GM18867 (cell line): ENCODE measurements at regions not wholly inside any gene's neighbourhood (a gene's known extent, or its start where the extent isn't known, plus 50 kb on each side); places are given as distances from the start of the nearest gene placed in this dataset.
"Not testable (repeated sequence)": the region's sequence is repeated elsewhere in the genome, so short reads cannot be mapped to it uniquely, and the experiment has no call there.

ENCODE experiments used
- ATAC-seq: cut with Tn5 transposase; IDR thresholded peaks from one replicate; pipeline ENCODE4 v1.9.1; 2021; ENCODE audit warnings: mild to moderate bottlenecking, moderate library complexity; ENCODE audit not compliant: unreplicated experiment

DNA sequence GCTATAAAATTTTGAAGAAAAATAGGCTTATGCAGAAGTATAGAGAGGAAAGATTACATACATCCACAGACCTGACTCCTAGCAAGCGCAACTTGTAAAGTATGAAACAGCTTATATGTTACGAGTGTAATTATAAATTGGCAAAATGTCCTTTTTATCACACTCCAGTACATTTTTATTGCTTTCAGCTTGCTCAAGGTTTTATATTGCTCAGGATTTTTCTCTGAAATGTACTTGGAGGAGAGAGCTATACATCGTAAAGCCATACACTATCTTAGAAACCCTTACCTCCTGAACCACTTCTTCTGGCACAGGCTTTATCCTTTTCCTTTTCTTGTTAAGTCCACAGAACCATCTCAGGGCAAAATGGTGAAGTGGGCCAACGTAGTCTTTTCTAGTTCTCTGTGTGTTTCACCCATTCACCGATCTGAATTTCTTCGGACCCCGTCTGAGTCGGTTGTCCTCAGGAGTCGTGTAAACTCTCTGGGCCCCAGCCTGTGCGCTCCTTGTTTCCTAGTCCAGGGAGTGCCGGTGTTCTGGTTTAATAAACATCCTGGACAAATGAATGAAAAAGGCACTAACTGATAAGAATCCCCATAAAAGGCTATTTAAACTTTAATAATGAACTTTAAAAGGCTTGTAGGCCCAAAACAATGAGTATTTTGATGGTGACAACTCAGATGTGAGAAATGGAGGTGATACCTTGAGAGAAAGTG lies 150.2 kb upstream of the SPATA31A3 start:
- not testable (repeated sequence) for ATAC-seq

DNA sequence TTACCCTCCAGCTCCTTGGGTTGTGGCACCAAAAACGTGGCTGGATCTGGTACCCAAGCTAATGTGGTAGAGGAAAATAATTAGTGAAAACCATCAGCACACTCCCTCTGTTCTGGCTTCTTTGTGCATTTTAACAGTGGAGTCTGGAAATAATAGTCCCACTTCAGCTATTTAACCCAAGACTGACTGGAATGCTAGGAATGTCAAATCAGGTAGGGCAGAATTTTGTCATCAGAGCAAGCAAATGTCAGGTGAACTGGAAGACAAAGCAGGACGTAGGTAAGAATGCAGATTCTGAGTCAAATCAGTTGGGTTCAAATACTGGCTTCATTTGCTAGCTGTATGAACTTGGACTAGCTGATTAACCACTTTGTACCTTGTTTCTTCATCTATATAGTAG lies 144.0 kb upstream of the SPATA31A3 start:
- not testable (repeated sequence) for ATAC-seq

DNA sequence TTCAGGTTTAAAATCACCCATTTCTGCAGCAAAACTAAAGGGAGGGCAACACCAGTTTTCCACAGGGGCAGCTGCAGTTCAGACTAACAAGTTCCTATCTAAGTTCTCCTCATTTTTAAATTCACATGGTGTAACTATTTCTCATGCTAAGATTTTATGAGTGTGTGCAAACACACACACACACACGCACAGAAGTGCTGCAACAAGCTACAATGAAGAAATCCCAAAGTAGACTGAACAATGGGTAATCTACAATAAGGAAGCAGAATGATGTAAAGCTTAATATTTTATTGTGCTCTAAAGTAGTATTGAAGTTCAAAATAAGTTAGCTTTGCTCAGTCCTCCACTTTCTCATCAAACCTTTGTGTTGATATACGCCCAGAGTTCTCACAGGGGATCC lies 140.8 kb upstream of the SPATA31A3 start:
- not testable (repeated sequence) for ATAC-seq

DNA sequence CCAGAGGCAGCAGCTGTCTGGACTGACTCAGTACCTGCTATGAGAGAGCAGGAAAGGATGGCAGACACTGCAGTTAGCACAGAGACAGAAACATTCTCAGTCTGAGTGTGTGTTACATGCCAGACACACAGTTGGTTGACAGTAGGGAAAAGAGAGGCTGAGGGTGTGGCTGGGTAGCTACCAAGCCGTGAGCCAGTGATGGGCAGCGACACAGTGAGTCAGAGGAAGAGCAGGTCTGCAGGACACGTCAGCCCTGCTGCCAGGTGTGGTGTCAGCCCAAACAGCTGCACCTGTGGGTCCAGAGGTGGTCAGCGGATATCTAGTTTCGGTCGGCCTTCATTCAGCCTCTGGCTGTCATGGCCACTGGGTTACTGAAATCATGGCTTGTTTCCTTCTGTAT lies 124.4 kb upstream of the SPATA31A3 start:
- not testable (repeated sequence) for ATAC-seq

DNA sequence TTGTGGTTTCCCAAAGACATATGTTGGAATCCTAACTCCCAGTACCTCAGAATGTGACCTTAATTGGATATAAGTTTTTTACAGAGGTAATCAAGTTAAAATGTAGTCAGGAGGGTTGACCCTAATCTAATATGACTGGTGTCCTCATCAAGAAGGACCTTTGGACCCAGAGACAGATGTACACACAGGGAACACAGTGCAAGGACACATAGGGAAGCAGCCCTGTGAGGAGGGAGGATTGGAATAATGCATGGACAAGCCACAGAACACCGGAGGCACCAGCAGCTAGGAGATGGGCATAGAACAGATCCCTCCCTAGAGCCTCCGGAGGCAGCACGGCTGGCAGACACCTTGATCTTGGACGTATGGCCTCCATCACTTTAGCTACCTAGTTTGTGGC lies 119.8 kb upstream of the SPATA31A3 start:
- not testable (repeated sequence) for ATAC-seq

DNA sequence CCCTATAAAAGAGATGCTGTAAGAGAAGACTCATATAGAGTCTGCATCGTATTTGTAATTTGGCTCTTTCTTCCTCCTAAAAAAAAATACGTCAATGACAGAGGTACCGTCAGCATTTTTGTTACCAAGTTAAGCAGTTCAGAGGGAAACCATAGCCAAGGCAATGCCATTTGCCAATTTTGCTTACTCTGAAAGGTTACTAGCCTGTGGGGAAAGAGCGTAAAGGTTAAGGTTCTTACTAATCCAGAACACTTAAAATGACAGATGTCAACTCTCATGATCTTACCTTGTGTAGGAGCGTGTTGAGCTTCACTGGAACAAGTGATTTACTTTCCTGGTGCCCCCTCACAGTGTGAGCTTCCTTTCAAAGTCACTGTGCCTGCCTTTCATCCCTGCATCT lies 119.4 kb upstream of the SPATA31A3 start:
- ATAC-seq: not testable (repeated sequence)

DNA sequence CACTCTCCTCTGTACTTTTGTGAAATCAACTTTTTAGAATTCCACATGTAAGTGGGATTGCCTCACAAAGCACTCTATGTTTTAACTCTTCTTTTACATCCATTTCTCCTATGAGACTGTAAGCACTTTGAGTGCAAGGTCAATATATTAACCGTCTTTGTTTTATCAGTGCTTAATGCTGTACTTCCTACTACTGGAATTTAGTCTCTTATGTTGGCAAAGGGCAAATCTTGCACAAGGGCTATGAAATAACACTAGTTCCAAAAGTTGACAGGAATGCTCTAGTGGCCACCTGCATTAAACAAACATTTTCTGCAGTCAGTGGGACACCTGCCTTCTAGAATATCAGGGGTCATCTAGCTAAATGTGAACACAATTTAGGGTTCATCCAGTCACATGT lies 117.5 kb upstream of the SPATA31A3 start:
- not testable (repeated sequence) for ATAC-seq

DNA sequence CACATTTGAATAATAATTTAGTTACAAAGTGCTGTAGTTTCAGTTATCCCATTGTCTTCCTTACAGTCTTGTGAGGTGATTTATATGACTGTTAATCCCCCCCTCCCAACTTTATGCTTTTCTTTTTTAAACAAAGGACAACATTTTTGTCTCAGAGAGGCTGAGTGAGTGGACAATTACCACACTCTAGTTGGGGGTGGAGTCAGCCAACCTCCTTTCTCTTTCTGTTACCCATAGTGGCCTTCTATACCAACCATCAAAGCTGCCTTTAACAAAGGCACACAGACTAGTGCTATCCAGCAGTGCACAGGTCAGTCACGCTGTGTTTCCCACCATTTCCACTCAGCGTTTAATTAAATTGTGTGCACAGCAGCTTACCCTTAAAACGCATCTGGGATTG lies 114.3 kb upstream of the SPATA31A3 start:
- not testable (repeated sequence) for ATAC-seq

DNA sequence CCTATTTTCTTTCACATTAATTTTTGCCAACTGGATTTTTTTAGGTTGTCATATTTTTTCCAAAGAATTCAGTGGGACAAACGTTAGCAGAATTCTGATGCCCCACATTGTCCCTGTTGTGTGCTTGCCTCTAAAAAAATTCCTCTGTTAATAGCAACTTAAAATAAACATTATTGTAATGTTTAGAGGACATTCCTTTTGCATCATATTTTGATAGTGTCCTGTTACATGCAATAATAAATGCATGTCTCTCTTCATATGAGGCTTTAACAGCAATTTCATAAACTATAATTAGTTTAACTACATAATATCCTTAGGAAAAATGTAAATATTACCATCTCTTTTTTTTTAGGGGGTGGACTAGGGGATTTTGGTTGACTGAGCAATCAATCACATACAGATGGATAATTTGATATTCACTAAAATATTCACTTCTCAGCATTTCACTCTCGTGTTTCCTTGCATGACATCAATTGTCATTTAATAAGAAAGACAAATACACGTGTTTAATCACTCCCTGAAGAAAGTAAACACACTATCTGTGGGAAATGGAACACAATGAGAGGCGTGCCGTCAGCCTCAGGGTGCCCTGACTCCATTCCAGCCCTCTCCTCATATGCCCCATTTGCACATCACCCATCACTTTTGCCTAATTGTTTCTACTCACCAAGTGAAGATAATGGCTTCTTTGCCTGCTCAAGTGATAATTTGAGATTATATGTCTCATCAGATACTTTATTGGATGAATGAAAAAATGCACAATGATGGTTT lies 110.3 kb upstream of the SPATA31A3 start:
- not testable (repeated sequence) for ATAC-seq

DNA sequence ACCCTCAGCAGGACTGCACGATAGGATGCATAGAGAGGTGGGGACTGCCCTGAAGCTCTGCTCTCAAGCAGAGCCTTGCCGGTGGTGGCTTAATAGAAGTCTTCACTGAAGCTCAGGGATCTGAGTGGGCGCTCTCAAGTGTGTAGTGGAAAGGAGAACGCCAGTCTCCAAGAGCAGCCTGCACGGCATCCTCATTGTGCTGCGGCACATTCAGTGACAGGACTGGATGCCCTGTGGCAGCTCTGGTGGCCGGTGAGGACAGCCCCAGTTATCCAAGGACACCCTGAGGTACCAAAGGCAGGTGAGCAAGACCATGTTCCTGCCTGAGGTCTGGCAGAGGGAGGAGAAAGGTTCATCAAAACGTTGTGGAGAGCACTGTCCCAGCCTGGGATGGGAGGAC lies 98.8 kb upstream of the SPATA31A3 start:
- not testable (repeated sequence) for ATAC-seq

DNA sequence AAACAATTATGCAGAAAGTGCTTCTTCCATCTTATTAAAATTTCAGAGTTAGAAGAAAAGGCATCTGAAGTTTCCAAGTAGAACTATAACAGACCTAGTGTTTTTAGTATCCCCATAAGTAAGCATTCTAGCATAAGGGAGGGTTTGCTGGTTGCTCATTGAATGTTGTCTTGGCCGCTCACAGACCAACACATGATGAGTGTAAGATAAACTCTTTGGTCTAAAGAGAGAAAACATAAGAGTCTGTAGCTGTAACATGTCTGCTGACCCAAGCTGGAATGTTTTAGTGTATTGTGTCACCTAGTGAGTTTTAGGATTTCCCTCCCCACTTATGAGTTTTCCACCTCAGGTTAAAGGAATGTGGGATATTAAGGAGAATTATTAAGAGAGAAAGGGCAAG lies 94.5 kb upstream of the SPATA31A3 start:
- not testable (repeated sequence) for ATAC-seq

DNA sequence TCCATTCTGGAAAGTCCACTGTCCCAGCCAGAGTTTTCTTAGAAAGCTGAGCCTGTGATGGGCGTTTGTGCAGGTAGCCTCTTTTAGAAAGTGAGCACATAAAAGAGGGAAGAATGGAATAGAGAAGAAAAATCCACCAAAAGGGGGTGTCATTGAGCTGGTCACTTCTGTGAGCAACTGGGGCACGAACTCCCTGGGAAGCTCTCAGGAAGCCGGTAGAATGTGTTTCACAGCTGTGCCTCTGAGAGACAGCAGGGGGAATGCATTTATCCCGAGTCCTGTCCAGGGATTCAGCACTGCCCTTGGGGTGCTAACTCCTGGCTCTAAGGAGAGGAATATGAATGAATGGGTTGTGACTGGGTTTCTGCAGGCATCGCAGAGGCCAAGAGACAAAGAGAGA lies 73.8 kb upstream of the SPATA31A3 start:
- not testable (repeated sequence) for ATAC-seq

DNA sequence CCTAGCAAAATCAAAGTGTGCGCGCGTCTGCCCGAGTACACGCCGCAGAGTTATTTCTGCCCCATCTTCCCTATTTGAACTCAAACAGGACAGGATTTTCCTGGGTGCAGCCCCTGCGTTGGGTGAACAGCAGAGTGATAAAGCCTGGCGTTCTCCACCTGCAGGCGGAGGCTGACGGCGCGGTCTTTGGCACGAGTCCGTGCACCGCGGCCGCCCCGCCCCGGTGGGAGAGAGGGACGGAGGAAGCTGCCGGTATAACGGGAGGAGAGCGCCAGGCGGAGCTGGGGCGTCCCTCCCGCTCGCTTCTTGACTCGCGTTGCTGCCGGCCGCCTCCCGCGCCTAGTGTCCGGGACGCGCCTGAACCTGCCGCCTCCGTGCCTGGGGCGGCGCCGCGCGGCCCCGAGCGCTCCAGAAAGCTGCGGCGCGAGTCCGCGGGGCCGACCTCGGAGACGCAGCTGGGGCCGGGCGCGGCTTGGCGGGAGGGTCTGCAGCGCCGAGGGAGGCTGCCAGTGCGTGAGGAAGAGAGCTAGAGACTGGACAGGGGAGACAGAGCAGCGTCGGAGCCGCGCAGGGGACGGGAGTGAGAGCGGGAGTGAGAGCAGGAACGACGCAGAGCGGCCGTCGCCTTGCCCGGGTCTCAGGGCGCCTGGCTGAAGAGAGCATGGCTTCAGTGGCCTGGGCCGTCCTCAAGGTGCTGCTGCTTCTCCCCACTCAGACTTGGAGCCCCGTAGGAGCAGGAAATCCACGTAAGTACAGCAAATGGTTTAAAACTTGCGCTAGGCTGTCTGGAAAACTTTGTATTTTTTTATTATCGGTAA lies 66.8 kb upstream of the SPATA31A3 start:
- ATAC-seq: not testable (repeated sequence)
